ENCODE measurements at regions not wholly inside any gene's neighbourhood (a gene's known extent, or its start where the extent isn't known, plus 50 kb on each side); places are given as distances from the start of the nearest gene placed in this dataset.
A peak's percentile ranks its signal among the peaks of the same experiment; 100 is the strongest.

DNA sequence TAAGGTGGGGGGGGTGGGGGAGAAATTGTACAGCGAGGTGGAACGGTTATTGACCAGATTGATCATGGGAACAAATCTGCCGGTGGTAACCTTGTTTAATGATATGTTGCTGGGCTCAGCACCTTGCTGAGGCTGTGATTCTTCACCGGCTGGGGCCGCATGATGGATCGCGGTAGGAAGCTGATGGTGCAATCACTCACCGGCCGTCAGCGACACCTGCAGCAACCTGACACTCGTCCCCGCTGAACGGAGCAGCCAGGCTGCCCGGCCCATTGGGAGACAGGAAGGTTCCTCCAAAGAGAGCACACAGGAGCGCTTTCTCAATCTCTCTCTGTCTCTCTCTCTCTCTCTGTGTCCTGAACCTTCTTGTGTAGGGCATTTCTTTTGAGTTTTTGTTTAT is 128.5 kb upstream of the RRP15 start:
- TF ChIP-seq SPI1 (IDR thresholded peaks at IDR 0.05; ENCODE audit: borderline replicate concordance, low read depth) (no peak), REST (IDR thresholded peaks at IDR 0.05; ENCODE audit: insufficient replicate concordance, low read depth) (no peak), CTCF (IDR thresholded peaks at IDR 0.05; ENCODE audit: insufficient read depth, low read length) (no peak), POLR2AphosphoS5 (IDR thresholded peaks at IDR 0.05; ENCODE audit: low read depth) (no peak), GABPA (IDR thresholded peaks at IDR 0.05; ENCODE audit: low read depth) (no peak)
- no peak for DNase-seq (ENCODE audit: low read depth in 1 of 2, low spot score in 1 of 2)
- Histone ChIP-seq H3K27ac (replicated peaks) (no peak overlapping the region), H3K4me3 (replicated peaks; ENCODE audit: insufficient read depth, low read length) (no peak overlapping the region), H3K27me3 (ENCODE audit: insufficient read depth, poor library complexity, severe bottlenecking) (no peaks in the 10 kb centered on the region)

GRCh38 chr1:218163371-218163770 is 121.7 kb upstream of the RRP15 start:
- TF ChIP-seq POLR2AphosphoS5 (IDR thresholded peaks at IDR 0.05; ENCODE audit: low read depth) (no peak), SPI1 (IDR thresholded peaks at IDR 0.05; ENCODE audit: borderline replicate concordance, low read depth) (no peak), REST (IDR thresholded peaks at IDR 0.05; ENCODE audit: insufficient replicate concordance, low read depth) (no peak), CTCF (IDR thresholded peaks at IDR 0.05; ENCODE audit: insufficient read depth, low read length) (no peak), GABPA (IDR thresholded peaks at IDR 0.05; ENCODE audit: low read depth) (no peak)
- Histone ChIP-seq H3K27ac (replicated peaks) (no peak overlapping the region), H3K4me3 (replicated peaks; ENCODE audit: insufficient read depth, low read length) (no peak overlapping the region), H3K27me3 (ENCODE audit: insufficient read depth, poor library complexity, severe bottlenecking) (peaks cover 40% of the 10 kb centered on the region)
- DNase-seq (ENCODE audit: low read depth in 1 of 2, low spot score in 1 of 2): no peak

GRCh38 chr1:218164111-218164929 is 120.8 kb upstream of the RRP15 start:
- no peak overlapping the region for H3K27ac ChIP-seq (replicated peaks)
- DNase-seq (ENCODE audit: low read depth in 1 of 2, low spot score in 1 of 2): no peak
- H3K27me3 ChIP-seq (ENCODE audit: insufficient read depth, poor library complexity, severe bottlenecking): peaks cover 40% of the 10 kb centered on the region
- TF ChIP-seq GABPA (IDR thresholded peaks at IDR 0.05; ENCODE audit: low read depth) (no peak), CTCF (IDR thresholded peaks at IDR 0.05; ENCODE audit: insufficient read depth, low read length) (no peak), SPI1 (IDR thresholded peaks at IDR 0.05; ENCODE audit: borderline replicate concordance, low read depth) (no peak), POLR2AphosphoS5 (IDR thresholded peaks at IDR 0.05; ENCODE audit: low read depth) (no peak), REST (IDR thresholded peaks at IDR 0.05; ENCODE audit: insufficient replicate concordance, low read depth) (no peak)
- peak overlapping the region; percentile 42 for H3K4me3 ChIP-seq (replicated peaks; ENCODE audit: insufficient read depth, low read length)
